CD4-positive, alpha-beta memory T cell (primary cell): ENCODE measurements at regions not wholly inside any gene's neighbourhood (a gene's known extent, or its start where the extent isn't known, plus 50 kb on each side); places are given as distances from the start of the nearest gene placed in this dataset.

Experiments used
- CTCF ChIA-PET: fragments of 350-600 bp; sonication (Branson Sonifier 250); formaldehyde crosslinking; loops from one replicate; lab custom pipeline; 2021; ENCODE audit warnings: inconsistent platforms; ENCODE audit not compliant: partially characterized antibody; lab: Charles Lee
- POLR2A ChIA-PET: fragments of 350-600 bp; sonication (Branson Sonifier 250); formaldehyde crosslinking; loops from one replicate; lab custom pipeline; 2021; ENCODE audit not compliant: partially characterized antibody; lab: Charles Lee
- DNase-seq, 5 donors: peaks; one replicate each; pipeline versions ENCODE4 v3.0.0 to v3.0.0-alpha.2; 2020 to 2022; ENCODE audit warnings: mixed read lengths in 1 of 5
- H3K27ac ChIP-seq: one replicate; pipeline ENCODE4 v1.7.0; 2013; ENCODE audit warnings: low read depth, low read length
- H3K27me3 ChIP-seq: 2 replicates; pipeline ENCODE4 v1.7.0; 2013; ENCODE audit warnings: mild to moderate bottlenecking, low read length, moderate library complexity; ENCODE audit not compliant: insufficient read depth
- H3K36me3 ChIP-seq: 2 replicates; pipeline ENCODE4 v1.7.0; 2013; ENCODE audit warnings: mild to moderate bottlenecking, low read length, moderate library complexity; ENCODE audit not compliant: insufficient read depth
- H3K4me1 ChIP-seq: 2 replicates; pipeline ENCODE4 v1.7.0; 2013; ENCODE audit warnings: mild to moderate bottlenecking, low read length, moderate library complexity; ENCODE audit not compliant: insufficient read depth
- H3K4me3 ChIP-seq, 2 donors: one replicate each; pipeline ENCODE4 v1.7.0; 2013; ENCODE audit warnings: low read length in 2 of 2, mild to moderate bottlenecking in 1 of 2
- H3K9me3 ChIP-seq, 2 donors: one replicate each; pipeline ENCODE4 v1.7.0; 2013; ENCODE audit warnings: low read length in 2 of 2, control low read depth in 1 of 2; ENCODE audit not compliant: control insufficient read depth in 1 of 2
- H3K27ac Mint-ChIP-seq, 7 donors: one replicate each; pipeline ENCODE4 v1.8.0; 2020 to 2021; ENCODE audit warnings: mixed read lengths in 7 of 7, mild to moderate bottlenecking in 6 of 7, inconsistent platforms in 3 of 7, moderate library complexity in 3 of 7
- H3K27me3 Mint-ChIP-seq, 2 donors: one replicate each; pipeline ENCODE4 v1.8.0; 2020 to 2021; ENCODE audit warnings: mixed read lengths in 2 of 2
- H3K36me3 Mint-ChIP-seq, 2 donors: one replicate each; pipeline ENCODE4 v1.8.0; 2020 to 2021; ENCODE audit warnings: mixed read lengths in 2 of 2, inconsistent platforms in 1 of 2, mild to moderate bottlenecking in 1 of 2
- H3K4me1 Mint-ChIP-seq, 4 donors: one replicate each; pipeline ENCODE4 v1.8.0; 2020 to 2021; ENCODE audit warnings: mixed read lengths in 4 of 4, mild to moderate bottlenecking in 1 of 4
- H3K4me3 Mint-ChIP-seq, 8 donors: one replicate each; pipeline ENCODE4 v1.8.0; 2020 to 2021; ENCODE audit warnings: mixed read lengths in 8 of 8, mild to moderate bottlenecking in 7 of 8, moderate library complexity in 6 of 8, inconsistent platforms in 3 of 8
- H3K9me3 Mint-ChIP-seq, 8 donors: one replicate each; pipeline ENCODE4 v1.8.0; 2020 to 2021; ENCODE audit warnings: mixed read lengths in 8 of 8, mild to moderate bottlenecking in 5 of 8, inconsistent platforms in 3 of 8, moderate library complexity in 1 of 8
- intact Hi-C: fragments of 100-400 bp; cut with micrococcal nuclease; formaldehyde crosslinking; loops from one replicate; pipeline ENCODE4 v1.15.1; 2023

- intact Hi-C loops, result no loop called here
- Mint-ChIP-seq H3K4me3 (no peak overlapping the region), H3K9me3 (peaks cover 0 to 2% (median 0%) of the 10 kb centered on the region in 8 donors), H3K27ac (no peak overlapping the region), H3K27me3 (peaks cover 0 to 1% of the 10 kb centered on the region in 2 donors), H3K4me1 (no peaks in the 10 kb centered on the region), H3K36me3 (no peaks in the 10 kb centered on the region)
- Histone ChIP-seq H3K4me1 (no peaks in the 10 kb centered on the region), H3K36me3 (no peaks in the 10 kb centered on the region), H3K9me3 (no peaks in the 10 kb centered on the region), H3K27me3 (no peaks in the 10 kb centered on the region), H3K27ac (no peak overlapping the region), H3K4me3 (no peak overlapping the region)
- POLR2A ChIA-PET, result no interaction called here
- no peak for DNase-seq
- CTCF ChIA-PET, result no interaction called here
These were observed 218.6 kb downstream of the TMEM38B start for GRCh38 chr9:105912863-105913516.

DNA sequence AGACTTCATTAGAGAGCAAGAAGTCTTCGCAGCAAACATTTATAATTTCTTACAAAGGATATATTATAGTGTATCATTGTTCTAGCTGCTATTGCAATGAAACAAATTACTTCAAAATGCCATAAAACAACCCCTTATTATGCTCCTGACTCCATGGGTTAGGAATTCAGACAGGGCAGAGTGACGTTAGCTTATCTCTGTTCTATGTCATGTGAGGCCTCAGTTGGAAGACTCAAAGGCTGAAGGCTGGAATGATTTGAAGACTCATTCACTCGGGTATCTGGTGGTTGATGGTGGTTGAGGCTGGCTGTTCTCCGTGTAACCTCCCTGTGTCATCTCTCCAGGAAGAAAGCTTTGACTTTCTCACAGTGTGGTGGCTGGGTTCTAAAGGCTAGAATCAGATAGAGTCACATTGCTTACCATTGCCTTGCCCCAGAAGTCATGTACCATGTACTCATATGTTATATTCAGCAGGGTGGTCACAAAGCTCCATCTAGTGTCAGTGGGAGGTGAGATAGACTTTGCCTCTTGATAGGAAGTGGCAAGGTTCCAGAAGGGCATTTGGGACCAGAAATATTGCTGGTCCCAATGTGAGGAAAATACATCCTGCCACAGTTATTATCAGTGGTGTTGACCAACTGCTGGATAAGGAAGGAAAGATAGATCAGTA lies 226.9 kb downstream of the TMEM38B start:
- Histone ChIP-seq H3K27me3 (no peaks in the 10 kb centered on the region), H3K9me3 (no peaks in the 10 kb centered on the region), H3K4me3 (no peak overlapping the region), H3K4me1 (no peaks in the 10 kb centered on the region), H3K36me3 (no peaks in the 10 kb centered on the region), H3K27ac (no peak overlapping the region)
- peaks cover 0 to 2% of the 10 kb centered on the region in 2 donors for H3K27me3 Mint-ChIP-seq
- ChIA-PET CTCF (no interaction called here), POLR2A (no interaction called here)
- no peaks in the 10 kb centered on the region for H3K36me3 Mint-ChIP-seq
- H3K9me3 Mint-ChIP-seq, result peaks cover 0 to 2% (median 0%) of the 10 kb centered on the region in 8 donors
- DNase-seq, result no peak
- H3K4me3 Mint-ChIP-seq, result no peak overlapping the region
- no peak overlapping the region for H3K27ac Mint-ChIP-seq
- H3K4me1 Mint-ChIP-seq, result no peaks in the 10 kb centered on the region
- intact Hi-C loops, result no loop called here

GRCh38 chr9:105928416-105928815 lies 234.1 kb downstream of the TMEM38B start:
- Histone ChIP-seq H3K4me3 (no peak overlapping the region), H3K36me3 (no peaks in the 10 kb centered on the region), H3K27ac (no peak overlapping the region), H3K4me1 (no peaks in the 10 kb centered on the region), H3K27me3 (no peaks in the 10 kb centered on the region), H3K9me3 (no peaks in the 10 kb centered on the region)
- H3K27me3 Mint-ChIP-seq, result peaks cover 0 to 2% of the 10 kb centered on the region in 2 donors
- H3K36me3 Mint-ChIP-seq, result peaks cover 0 to 3% of the 10 kb centered on the region in 2 donors
- intact Hi-C loops, result no loop called here
- H3K27ac Mint-ChIP-seq, result no peak overlapping the region
- POLR2A ChIA-PET, result no interaction called here
- CTCF ChIA-PET, result no interaction called here
- peaks cover 0 to 9% (median 4%) of the 10 kb centered on the region in 8 donors for H3K9me3 Mint-ChIP-seq
- H3K4me1 Mint-ChIP-seq, result no peaks in the 10 kb centered on the region
- no peak for DNase-seq
- no peak overlapping the region for H3K4me3 Mint-ChIP-seq

- no peaks in the 10 kb centered on the region for H3K4me1 Mint-ChIP-seq
- POLR2A ChIA-PET, result no interaction called here
- peaks cover 0 to 2% of the 10 kb centered on the region in 2 donors for H3K27me3 Mint-ChIP-seq
- intact Hi-C loops, result no loop called here
- peaks cover 0 to 3% of the 10 kb centered on the region in 2 donors for H3K36me3 Mint-ChIP-seq
- Histone ChIP-seq H3K4me3 (no peak overlapping the region), H3K36me3 (no peaks in the 10 kb centered on the region), H3K27ac (no peak overlapping the region), H3K27me3 (no peaks in the 10 kb centered on the region), H3K4me1 (no peaks in the 10 kb centered on the region), H3K9me3 (no peaks in the 10 kb centered on the region)
- peaks cover 3 to 16% (median 8%) of the 10 kb centered on the region in 8 donors for H3K9me3 Mint-ChIP-seq
- no peak overlapping the region for H3K4me3 Mint-ChIP-seq
- DNase-seq, result no peak
- no peak overlapping the region for H3K27ac Mint-ChIP-seq
- CTCF ChIA-PET, result no interaction called here
These were observed 235.8 kb downstream of the TMEM38B start for GRCh38 chr9:105930011-105930627.

DNA sequence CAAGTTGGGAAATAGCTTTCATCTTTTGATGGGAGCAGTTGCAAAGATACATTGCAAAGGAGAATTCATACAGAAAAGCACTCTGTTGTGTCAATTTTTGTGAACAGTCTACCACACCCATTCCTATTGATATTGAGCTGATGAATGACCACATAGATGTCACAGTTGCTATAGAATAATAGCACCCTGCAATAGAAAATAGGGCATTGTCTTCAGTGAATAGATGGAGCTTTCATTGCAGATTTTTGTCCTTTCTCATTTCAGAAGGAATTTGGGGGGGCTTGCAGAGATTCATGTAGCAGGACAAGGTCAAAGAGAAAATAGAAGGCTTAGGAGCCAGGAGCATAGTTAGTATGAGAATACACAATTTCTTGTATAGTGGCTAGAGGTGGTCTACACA lies 237.9 kb downstream of the TMEM38B start:
- CTCF ChIA-PET, result no interaction called here

DNA sequence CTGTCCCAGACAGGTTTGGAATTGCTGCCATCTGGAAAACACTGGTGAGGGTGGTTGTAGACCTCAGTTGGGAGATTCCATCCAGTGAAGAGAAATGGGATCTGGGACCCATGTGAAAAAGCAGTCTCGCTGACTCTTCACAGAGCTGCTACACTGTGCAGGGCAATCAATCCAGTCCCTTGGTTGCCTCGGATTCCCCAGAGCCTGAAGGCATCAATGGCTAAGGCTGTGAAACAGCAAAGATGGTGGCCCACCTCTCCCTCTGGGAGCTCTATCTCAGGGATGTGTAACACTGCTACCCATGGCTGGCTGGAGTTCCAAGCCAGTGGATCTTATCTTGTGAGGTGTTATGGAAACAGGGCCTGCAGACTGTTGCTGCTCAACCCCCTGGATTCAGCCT lies 256.1 kb downstream of the TMEM38B start:
- no peak overlapping the region for H3K27ac ChIP-seq
- no peaks in the 10 kb centered on the region for H3K27me3 ChIP-seq
- H3K9me3 ChIP-seq, result no peaks in the 10 kb centered on the region
- no peaks in the 10 kb centered on the region for H3K27me3 Mint-ChIP-seq
- CTCF ChIA-PET, result no interaction called here
- no peaks in the 10 kb centered on the region for H3K36me3 Mint-ChIP-seq
- POLR2A ChIA-PET, result no interaction called here
- H3K27ac Mint-ChIP-seq, result no peak overlapping the region
- H3K9me3 Mint-ChIP-seq, result peaks cover 5 to 39% (median 27%) of the 10 kb centered on the region in 8 donors
- no peaks in the 10 kb centered on the region for H3K4me1 ChIP-seq
- intact Hi-C loops, result no loop called here
- H3K4me3 Mint-ChIP-seq, result no peak overlapping the region
- DNase-seq, result no peak
- no peaks in the 10 kb centered on the region for H3K4me1 Mint-ChIP-seq
- H3K36me3 ChIP-seq, result no peaks in the 10 kb centered on the region
- H3K4me3 ChIP-seq, result no peak overlapping the region

More for the DNA sequence above, 237.9 kb downstream of the TMEM38B start:
- intact Hi-C loops, result no loop called here
- Histone ChIP-seq H3K36me3 (no peaks in the 10 kb centered on the region), H3K27ac (no peak overlapping the region), H3K27me3 (no peaks in the 10 kb centered on the region), H3K9me3 (no peaks in the 10 kb centered on the region), H3K4me3 (no peak overlapping the region), H3K4me1 (no peaks in the 10 kb centered on the region)
- Mint-ChIP-seq H3K27me3 (peaks cover 0 to 1% of the 10 kb centered on the region in 2 donors), H3K4me3 (no peak overlapping the region), H3K36me3 (peaks cover 0 to 3% of the 10 kb centered on the region in 2 donors), H3K27ac (no peak overlapping the region), H3K9me3 (peaks cover 3 to 17% (median 9%) of the 10 kb centered on the region in 8 donors), H3K4me1 (no peaks in the 10 kb centered on the region)
- no peak for DNase-seq
- POLR2A ChIA-PET, result no interaction called here

DNA sequence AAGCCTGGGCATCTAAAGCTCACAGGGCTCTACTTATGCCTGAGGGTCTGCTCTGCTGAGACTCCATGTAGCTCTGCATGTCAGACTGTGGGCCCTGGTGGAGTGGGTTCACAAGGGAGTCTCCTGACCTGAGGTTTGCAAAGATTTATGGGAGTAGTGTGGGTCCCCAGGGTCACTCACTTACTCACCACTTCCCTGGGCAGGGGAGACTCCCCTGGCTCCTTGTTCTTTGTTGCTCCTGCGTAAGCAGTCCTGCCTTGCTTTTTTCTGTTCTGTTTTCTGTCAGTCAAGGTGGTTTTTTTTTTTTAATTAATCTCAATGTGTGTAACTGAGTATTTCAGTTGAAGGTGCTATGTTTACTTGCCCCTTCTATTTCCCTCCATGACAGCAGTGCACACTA lies 256.6 kb downstream of the TMEM38B start:
- peaks cover 5 to 37% (median 26%) of the 10 kb centered on the region in 8 donors for H3K9me3 Mint-ChIP-seq
- peak in 1 of 5 donors; percentile 19 for DNase-seq
- H3K27ac Mint-ChIP-seq, result no peak overlapping the region
- no peaks in the 10 kb centered on the region for H3K4me1 ChIP-seq
- H3K4me3 ChIP-seq, result no peak overlapping the region
- H3K9me3 ChIP-seq, result no peaks in the 10 kb centered on the region
- intact Hi-C loops, result no loop called here
- CTCF ChIA-PET, result no interaction called here
- no peaks in the 10 kb centered on the region for H3K36me3 Mint-ChIP-seq
- no peaks in the 10 kb centered on the region for H3K27me3 ChIP-seq
- no peak overlapping the region for H3K4me3 Mint-ChIP-seq
- H3K27me3 Mint-ChIP-seq, result no peaks in the 10 kb centered on the region
- no peak overlapping the region for H3K27ac ChIP-seq
- POLR2A ChIA-PET, result no interaction called here
- H3K4me1 Mint-ChIP-seq, result no peaks in the 10 kb centered on the region
- no peaks in the 10 kb centered on the region for H3K36me3 ChIP-seq
